ENCODE measurements at regions not wholly inside any gene's neighbourhood (a gene's known extent, or its start where the extent isn't known, plus 50 kb on each side); places are given as distances from the start of the nearest gene placed in this dataset.

DNA sequence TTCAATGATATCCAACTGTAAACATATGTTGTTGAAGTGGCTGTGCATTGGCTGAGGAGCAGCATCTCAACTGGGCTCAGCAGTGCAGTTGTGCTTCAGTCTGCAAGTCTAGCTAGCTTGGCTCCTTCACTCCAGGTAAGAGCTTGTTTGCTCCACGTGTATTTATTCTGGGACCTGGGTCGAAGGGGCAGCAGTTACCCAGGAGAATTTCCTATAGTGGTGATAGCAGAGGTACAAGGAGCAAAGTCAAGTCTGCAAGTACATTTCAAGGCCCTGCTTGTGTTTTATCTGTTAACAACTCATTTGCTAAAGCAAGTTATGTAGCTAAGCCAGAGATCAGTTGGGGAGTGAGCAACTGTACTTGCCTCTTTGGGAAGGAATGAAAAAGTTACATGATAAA, 286.2 kb upstream of the UMPS start:
- no peak for TF ChIP-seq CTCF (IDR thresholded peaks at IDR 0.05)
- no peak for TF ChIP-seq POLR2A (IDR thresholded peaks at IDR 0.05)

All from right lobe of liver (tissue), 4 donors.